Ishikawa (cell line): ENCODE measurements at regions not wholly inside any gene's neighbourhood (a gene's known extent, or its start where the extent isn't known, plus 50 kb on each side); places are given as distances from the start of the nearest gene placed in this dataset.

ENCODE experiments used
- CEBPB ChIP-seq: IDR thresholded peaks from 2 replicates; pipeline ENCODE4 v1.6.1; 2012
- CREB1 ChIP-seq: IDR thresholded peaks from 2 replicates; pipeline ENCODE4 v1.6.1; 2012; ENCODE audit warnings: low read depth
- EGR1 ChIP-seq: IDR thresholded peaks from 2 replicates; pipeline ENCODE4 v1.6.1; 2012
- EP300 ChIP-seq: IDR thresholded peaks from 2 replicates; pipeline ENCODE4 v1.6.1; 2012; ENCODE audit warnings: borderline replicate concordance
- FOXM1 ChIP-seq: IDR thresholded peaks from 2 replicates; pipeline ENCODE4 v1.6.1; 2012; ENCODE audit warnings: low read depth, borderline replicate concordance
- NFIC ChIP-seq: IDR thresholded peaks from 2 replicates; pipeline ENCODE4 v1.6.1; 2012
- RAD21 ChIP-seq: IDR thresholded peaks from 2 replicates; pipeline ENCODE4 v1.6.1; 2012; ENCODE audit warnings: low read depth
- TAF1 ChIP-seq: IDR thresholded peaks from 2 replicates; pipeline ENCODE4 v1.6.1; 2012; ENCODE audit warnings: low read depth, mild to moderate bottlenecking
- TCF12 ChIP-seq: IDR thresholded peaks from 2 replicates; pipeline ENCODE4 v1.6.1; 2012; ENCODE audit warnings: low read depth
- TEAD4 ChIP-seq: IDR thresholded peaks from 2 replicates; pipeline ENCODE4 v1.6.1; 2012
- YY1 ChIP-seq: IDR thresholded peaks from 2 replicates; pipeline ENCODE4 v1.6.1; 2012; ENCODE audit warnings: low read depth
- ZBTB7A ChIP-seq: IDR thresholded peaks from 2 replicates; pipeline ENCODE4 v1.6.1; 2012; ENCODE audit warnings: low read depth
- TF ChIP-seq, protein P1 (sequence below): IDR thresholded peaks from 2 replicates; pipeline ENCODE4 v1.6.1; 2012
- TF ChIP-seq, protein P2 (sequence below): IDR thresholded peaks from 2 replicates; pipeline ENCODE4 v1.6.1; 2012
- TF ChIP-seq, protein P3 (sequence below): IDR thresholded peaks from 2 replicates; pipeline ENCODE4 v1.6.1; 2012; ENCODE audit warnings: low read depth, mild to moderate bottlenecking

DNA sequence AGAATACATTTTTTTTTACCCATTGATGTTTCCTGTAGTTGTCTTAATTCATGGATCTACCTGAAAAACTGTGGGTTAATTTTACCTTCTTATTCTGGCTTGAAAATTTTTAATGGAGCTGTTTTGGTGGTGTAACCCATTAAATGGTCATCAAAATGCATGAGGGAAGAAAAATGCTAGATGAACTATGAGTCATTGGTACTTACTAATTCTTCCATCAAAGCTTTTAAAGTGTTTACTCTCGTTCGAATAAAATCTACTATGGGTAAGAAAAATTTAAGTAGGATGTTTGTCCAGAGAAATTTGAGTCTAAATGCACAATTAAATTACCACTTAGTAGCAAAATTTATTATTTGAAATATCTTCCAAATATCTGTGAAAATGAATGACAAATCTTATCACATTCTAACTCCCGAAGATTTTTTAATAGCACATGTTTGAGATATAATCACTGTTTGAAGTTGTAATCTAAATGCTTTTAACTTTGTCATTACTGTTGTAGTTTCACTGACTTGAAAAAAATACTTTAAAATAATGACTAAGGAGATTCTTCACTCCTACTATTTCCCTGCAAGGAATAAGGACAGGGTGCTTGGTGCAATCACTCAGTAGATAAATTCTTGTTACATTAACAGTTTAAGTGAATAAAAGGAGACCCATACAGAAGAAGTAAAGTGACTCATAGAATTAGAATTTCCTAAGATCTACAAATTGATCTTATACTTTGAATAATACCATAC lies 437.7 kb downstream of the IRS2 start:
- TF ChIP-seq FOXM1 (no peak), NFIC (no peak), ZBTB7A (no peak), EP300 (no peak), TCF12 (no peak), RAD21 (no peak), TEAD4 (no peak), YY1 (no peak), EGR1 (no peak), TAF1 (no peak), CEBPB (no peak), CREB1 (no peak)
- TF ChIP-seq, protein P1, sequence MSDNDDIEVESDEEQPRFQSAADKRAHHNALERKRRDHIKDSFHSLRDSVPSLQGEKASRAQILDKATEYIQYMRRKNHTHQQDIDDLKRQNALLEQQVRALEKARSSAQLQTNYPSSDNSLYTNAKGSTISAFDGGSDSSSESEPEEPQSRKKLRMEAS, result no peak
- TF ChIP-seq, protein P2, sequence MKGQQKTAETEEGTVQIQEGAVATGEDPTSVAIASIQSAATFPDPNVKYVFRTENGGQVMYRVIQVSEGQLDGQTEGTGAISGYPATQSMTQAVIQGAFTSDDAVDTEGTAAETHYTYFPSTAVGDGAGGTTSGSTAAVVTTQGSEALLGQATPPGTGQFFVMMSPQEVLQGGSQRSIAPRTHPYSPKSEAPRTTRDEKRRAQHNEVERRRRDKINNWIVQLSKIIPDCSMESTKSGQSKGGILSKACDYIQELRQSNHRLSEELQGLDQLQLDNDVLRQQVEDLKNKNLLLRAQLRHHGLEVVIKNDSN, result no peak
- TF ChIP-seq, protein P3, sequence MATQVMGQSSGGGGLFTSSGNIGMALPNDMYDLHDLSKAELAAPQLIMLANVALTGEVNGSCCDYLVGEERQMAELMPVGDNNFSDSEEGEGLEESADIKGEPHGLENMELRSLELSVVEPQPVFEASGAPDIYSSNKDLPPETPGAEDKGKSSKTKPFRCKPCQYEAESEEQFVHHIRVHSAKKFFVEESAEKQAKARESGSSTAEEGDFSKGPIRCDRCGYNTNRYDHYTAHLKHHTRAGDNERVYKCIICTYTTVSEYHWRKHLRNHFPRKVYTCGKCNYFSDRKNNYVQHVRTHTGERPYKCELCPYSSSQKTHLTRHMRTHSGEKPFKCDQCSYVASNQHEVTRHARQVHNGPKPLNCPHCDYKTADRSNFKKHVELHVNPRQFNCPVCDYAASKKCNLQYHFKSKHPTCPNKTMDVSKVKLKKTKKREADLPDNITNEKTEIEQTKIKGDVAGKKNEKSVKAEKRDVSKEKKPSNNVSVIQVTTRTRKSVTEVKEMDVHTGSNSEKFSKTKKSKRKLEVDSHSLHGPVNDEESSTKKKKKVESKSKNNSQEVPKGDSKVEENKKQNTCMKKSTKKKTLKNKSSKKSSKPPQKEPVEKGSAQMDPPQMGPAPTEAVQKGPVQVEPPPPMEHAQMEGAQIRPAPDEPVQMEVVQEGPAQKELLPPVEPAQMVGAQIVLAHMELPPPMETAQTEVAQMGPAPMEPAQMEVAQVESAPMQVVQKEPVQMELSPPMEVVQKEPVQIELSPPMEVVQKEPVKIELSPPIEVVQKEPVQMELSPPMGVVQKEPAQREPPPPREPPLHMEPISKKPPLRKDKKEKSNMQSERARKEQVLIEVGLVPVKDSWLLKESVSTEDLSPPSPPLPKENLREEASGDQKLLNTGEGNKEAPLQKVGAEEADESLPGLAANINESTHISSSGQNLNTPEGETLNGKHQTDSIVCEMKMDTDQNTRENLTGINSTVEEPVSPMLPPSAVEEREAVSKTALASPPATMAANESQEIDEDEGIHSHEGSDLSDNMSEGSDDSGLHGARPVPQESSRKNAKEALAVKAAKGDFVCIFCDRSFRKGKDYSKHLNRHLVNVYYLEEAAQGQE, result no peak

DNA sequence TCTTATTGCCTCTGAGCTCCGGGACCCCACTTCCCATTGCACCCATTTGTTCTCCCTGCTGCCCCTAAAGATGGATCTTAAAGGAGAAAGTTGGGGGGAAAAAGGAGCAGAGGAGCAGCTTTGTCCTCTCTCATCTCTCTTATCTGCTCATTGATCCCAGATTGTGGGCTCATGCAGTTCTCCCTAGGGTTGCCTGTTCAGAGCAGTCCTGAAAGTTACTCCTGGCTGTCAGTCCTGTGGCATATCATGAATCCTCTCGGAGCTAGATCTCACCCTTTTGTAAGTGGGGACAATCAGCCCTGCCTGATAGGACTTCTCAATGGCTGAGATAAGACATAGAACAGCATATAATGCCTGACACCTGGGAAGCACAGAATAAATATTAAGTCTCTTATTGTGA lies 440.3 kb downstream of the IRS2 start:
- TF ChIP-seq RAD21, result no peak

DNA sequence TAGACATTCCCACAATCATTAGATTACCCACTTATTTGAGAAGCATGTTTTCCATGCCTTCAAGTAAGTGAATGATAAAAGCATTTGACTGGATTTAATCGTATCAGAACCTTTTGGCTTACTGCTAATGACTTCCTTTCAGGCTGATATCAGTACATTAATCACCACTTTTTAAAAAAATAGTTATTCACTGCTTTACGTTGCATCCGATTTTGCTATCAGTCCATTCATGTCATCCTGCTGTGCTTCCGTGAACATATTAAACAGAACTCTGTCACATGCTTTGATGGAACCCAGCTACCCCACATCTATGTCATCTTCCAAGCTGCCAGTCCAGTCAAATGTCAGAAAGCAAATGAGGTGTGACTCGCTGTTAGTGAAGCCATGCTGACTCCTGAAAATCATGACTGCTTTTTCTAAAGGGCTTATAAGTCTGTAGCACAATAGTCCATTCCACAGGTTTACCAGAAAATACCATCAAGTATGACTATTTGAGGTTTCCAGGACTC lies 440.9 kb downstream of the IRS2 start:
- TF ChIP-seq, protein P3, result no peak
- TF ChIP-seq, protein P2, result no peak
- TF ChIP-seq TEAD4 (no peak), FOXM1 (no peak), RAD21 (no peak), YY1 (no peak), TCF12 (no peak), EGR1 (no peak), TAF1 (no peak), CEBPB (no peak), EP300 (no peak), NFIC (no peak)

DNA sequence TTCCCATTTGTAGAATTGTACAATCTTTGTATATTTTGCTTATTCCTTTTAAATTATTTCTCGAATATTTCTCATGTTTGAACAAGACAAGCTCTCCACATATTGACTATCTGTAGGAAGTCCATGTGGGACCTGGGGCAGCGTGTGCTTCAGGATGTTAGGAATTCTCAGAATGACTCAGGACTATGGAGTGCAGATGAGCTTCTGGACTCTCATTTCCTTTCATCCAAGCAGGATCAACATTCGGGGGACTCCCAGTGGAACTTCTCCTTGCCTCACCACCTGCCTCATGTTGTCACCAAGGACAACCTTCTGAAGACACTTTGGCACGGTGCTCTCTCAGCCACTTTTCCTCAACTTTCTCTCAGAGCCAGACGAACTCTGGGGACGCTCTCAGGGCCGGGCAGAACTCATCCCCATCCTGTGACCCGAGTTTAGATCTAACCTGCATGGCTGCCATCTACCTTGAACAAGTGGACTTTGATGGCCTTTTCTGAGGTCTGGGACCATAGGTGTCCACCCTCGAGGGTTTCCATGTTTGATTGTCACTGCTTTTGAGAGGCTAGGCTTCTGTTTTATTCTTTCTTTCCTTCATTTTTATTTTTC lies 441.7 kb downstream of the IRS2 start:
- TF ChIP-seq, protein P3, result no peak

DNA sequence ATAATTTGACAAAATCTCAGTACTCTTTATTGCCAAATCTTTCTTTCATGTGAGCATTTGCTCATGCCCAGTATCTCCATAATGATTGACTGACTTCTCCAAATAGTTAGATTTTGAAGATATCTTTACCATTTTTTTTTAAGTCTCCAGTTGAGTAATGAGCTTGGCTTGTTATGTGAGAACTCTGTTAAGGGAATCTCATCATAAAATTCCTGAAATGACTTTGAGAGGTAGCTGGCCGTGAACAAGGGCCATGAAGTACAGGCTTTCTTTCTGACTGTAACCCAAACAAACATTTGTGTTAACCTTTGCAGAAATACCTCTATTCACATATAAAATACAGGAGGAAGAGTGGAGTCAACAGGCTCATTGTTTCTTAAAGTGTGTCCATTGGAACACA lies 449.7 kb downstream of the IRS2 start:
- TF ChIP-seq RAD21, result no peak
- peak; percentile 71 for TF ChIP-seq TEAD4
- no peak for TF ChIP-seq CREB1
- TF ChIP-seq, protein P1, result no peak
